ENCODE measurements at regions not wholly inside any gene's neighbourhood (a gene's known extent, or its start where the extent isn't known, plus 50 kb on each side); places are given as distances from the start of the nearest gene placed in this dataset.

GRCh38 chr20:11362450-11362849 is 555.2 kb upstream of the BTBD3 start:
- no peak for DNase-seq (ENCODE audit: low spot score)
- intact Hi-C loops (cut with DNase I) = no loop called here
- ATAC-seq = no peak

DNA sequence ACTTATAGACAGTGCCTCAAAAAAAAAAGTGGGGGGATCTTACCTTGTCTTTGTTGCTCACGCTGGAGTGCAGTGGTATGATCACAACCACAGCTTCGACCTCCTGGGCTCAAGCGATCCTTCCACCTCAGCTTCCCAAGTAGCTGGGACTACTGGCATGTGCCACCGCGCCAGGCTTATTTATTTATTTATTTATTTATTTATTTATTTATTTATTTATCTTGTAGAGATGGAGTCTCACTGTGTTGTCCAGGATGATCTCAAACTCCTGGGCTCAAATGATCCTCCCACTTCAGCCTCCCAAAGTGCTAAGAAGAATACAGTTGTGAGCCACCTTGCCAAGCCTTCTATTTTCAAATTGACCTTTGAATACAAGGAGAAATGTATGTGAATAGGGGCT is 553.0 kb upstream of the BTBD3 start:
- intact Hi-C loops (cut with DNase I) = no loop called here
- ATAC-seq (no peak), DNase-seq (ENCODE audit: low spot score) (no peak)

DNA sequence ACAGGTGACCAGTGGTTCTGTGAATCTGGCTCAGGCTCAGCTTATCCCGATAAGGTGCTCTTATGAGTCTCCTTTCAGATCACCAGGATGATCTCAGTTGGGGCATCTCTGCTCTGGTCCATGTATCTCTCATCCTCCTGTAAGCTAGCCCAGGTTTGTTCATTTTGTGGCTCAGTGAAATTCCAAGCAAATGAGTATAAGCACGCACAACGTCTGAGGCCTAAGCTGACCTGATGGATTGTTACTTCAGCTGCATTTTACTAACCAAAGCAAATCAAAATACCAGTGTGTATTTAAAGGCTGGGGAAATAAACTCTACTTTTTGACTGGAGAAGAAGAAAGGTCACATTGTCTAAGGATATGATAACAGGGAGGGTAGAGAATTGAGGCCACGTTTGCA is 551.0 kb upstream of the BTBD3 start:
- intact Hi-C loops (cut with DNase I) = no loop called here
- ATAC-seq = peak; percentile 36

GRCh38 chr20:11368499-11368898 is 549.2 kb upstream of the BTBD3 start:
- intact Hi-C loops (cut with DNase I) = no loop called here
- ATAC-seq (no peak), DNase-seq (ENCODE audit: low spot score) (no peak)

More for the DNA sequence above, 551.0 kb upstream of the BTBD3 start:
- DNase-seq (ENCODE audit: low spot score) = no peak

DNA sequence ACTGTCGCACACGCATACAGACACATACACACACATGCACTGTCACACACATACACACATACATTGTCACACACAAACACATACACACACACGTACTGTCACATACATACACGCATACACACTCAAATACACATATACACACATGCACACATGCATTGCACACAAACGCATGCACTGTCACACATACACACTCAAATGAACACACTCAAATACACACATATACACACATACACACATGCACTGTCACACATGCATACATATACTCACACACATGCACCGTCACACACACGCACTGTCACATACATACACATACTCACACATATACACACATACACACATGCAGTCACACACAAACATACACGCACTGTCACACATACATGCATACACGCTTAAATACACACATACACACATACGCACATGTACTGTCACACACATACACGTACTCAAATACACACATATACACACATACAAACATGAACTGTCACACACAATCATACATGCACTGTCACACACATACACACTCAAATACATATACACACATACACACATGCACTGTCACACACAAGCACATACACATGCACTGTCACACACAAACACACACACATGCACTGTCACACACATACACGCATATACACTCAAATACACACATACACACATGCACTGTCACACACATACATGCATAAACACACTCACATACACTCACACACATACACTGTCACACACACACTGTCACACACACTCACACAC is 548.6 kb upstream of the BTBD3 start:
- intact Hi-C loops (cut with DNase I) = no loop called here
- ATAC-seq (no peak), DNase-seq (ENCODE audit: low spot score) (no peak)

DNA sequence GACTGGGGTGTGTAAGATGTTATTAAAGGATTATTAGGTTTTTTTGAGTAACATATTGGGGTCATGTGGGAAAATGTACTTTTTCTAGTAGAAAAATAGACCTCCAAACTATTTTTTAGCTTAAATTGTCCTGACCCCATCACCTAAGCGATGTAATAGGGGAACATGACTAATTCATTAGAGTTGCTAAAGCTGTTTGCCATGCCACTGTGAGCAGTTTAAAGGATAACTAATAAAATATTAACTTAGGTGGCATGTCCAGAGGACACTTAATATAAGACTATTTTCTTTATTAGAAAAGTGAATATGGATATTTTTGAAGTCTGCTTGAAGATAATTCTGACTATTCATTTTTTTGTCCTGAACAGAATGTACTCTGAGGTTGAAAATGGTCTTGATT is 545.9 kb upstream of the BTBD3 start:
- intact Hi-C loops (cut with DNase I) = no loop called here
- no peak for ATAC-seq
- DNase-seq (ENCODE audit: low spot score) = no peak

DNA sequence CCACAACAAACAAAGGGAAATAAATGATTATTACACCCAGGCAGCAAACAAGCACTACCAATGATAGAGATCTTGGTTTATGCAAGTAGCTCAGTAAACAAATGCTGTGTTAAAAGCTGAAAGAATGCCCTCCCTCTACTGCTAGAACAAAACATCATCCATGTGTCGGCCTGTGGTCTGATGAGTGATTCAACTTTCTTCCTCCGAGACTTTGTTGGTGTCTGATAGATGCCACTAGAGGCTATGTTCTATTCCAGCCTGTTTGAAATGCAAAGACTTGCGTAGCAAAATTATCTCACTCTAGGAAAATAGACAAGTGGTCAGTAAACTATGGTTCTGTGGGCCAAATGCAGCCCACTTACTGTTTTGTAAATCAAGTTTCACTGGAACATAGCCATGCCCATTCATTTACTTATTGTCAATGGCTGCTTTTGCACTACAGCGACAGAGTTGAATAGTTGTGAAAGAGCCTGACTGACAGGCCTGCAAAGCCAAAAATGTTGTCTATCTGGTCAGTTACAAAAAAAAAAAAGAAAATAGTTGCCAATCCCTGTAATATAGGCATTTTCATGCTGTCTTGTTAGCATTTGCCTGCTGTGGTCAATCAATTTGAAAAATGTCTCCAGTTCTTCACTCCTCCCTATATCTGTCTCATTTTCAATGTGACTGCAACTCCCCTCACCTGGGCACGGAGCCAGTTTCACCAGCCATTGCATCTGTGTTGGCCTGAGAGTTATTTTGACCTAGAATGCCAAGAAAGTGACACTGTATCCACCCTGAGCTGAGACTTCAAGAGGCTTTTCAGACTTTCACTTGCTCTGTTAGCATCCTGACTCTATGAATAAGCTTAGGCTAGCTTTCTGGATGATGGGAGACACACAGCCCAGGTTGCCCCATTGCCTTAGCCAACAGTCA is 544.6 kb upstream of the BTBD3 start:
- ATAC-seq (no peak), DNase-seq (ENCODE audit: low spot score) (no peak)
- intact Hi-C loops (cut with DNase I) = no loop called here

DNA sequence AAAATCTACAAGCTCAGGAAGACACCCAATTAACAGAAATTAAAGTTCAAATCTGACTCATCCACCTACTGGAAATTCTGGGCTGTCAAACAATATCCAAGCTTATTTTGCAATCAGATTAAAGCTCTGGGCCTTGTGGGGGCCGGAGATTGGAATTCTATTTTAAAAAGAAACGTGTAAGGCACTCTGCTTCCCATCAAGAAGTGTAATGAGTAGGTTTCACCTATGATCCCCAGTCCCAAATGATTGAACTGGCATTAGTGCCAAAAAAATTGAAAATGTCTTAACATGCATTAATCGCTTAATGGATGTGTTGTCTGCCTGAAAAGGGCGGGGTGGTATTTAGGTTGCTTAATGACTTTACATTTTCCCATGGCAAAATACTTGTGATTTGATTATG is 542.4 kb upstream of the BTBD3 start:
- DNase-seq (ENCODE audit: low spot score) (no peak), ATAC-seq (no peak)
- intact Hi-C loops (cut with DNase I) = no loop called here

- intact Hi-C loops (cut with DNase I) = no loop called here
- DNase-seq (ENCODE audit: low spot score) (no peak), ATAC-seq (no peak)
Observed at GRCh38 chr20:11375966-11376365, 541.7 kb upstream of the BTBD3 start.

- intact Hi-C loops (cut with DNase I) = no loop called here
- no peak for ATAC-seq
- DNase-seq (ENCODE audit: low spot score) = no peak
Observed at GRCh38 chr20:11376420-11376819, 541.3 kb upstream of the BTBD3 start.

- ATAC-seq = no peak
- no peak for DNase-seq (ENCODE audit: low spot score)
- intact Hi-C loops (cut with DNase I) = no loop called here
Observed at GRCh38 chr20:11376998-11377397, 540.7 kb upstream of the BTBD3 start.

- ATAC-seq = no peak
- intact Hi-C loops (cut with DNase I) = no loop called here
- DNase-seq (ENCODE audit: low spot score) = no peak
Observed at GRCh38 chr20:11377761-11378160, 539.9 kb upstream of the BTBD3 start.

DNA sequence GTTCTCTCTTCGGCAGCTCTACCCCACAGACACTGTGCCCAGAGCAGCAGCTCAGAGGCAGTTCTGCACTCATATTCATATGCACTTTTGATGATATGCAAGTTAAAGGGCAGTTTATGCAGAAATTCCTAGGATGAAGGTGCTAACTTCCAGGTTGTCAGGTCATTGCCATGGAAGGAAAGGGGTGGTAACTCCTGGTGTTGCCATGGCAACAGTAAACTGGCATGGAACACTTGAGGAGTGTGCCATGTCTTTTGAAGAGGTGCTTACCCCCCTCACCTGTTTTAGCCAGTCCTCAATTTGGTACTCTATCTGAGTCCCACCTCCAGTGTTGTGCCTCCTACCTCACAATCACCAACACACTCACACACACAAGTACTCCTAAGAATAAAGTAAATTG is 539.4 kb upstream of the BTBD3 start:
- DNase-seq (ENCODE audit: low spot score) (no peak), ATAC-seq (no peak)
- intact Hi-C loops (cut with DNase I) = no loop called here

GRCh38 chr20:11379257-11380011 is 538.3 kb upstream of the BTBD3 start:
- intact Hi-C loops (cut with DNase I) = no loop called here
- no peak for ATAC-seq
- no peak for DNase-seq (ENCODE audit: low spot score)

DNA sequence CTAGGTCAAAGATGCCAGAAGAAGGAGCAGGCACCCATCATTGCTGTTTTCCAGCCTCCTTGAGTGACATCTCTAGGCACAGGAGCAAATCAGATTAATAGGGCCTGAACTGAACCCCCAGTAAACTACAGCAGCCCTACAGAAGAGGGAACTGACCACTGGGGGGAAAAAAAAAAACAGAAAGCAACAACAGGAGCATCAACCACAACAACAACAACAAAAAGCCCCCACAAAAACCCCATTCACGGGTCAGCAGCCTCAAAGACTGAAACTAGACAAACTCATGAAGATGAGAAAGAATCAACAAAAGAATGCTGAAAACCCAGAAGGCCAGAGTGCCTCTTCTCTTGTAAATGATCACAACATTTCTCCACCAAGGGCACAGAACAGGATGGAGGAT is 537.4 kb upstream of the BTBD3 start:
- intact Hi-C loops (cut with DNase I) = no loop called here
- ATAC-seq (no peak), DNase-seq (ENCODE audit: low spot score) (no peak)

DNA sequence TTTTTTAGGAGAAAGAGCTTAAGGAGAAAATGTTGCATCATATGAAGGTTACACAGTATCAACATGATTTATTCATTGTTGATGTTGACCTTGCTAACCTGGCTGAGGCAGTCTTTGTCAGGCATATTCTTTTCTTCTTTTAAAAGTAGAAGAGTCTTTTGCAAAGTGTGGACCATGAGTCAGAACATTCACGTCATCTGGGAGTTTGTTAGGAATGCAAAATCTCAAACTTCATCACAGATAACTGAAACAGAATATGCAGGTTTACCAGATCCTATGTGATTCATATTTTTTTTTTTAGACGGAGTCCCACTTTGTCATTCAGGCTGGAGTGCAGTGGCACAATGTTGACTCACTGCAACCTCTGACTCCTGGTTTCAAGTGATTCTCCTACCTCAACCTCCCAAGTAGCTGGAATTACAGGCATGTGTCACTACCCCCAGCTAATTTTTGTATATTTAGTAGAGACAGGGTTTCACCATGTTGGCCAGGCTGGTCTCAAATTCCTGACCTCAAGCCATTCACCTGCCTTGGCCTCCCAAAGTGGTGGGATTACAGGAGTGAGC is 530.4 kb upstream of the BTBD3 start:
- intact Hi-C loops (cut with DNase I) = no loop called here
- DNase-seq (ENCODE audit: low spot score) (no peak), ATAC-seq (no peak)

DNA sequence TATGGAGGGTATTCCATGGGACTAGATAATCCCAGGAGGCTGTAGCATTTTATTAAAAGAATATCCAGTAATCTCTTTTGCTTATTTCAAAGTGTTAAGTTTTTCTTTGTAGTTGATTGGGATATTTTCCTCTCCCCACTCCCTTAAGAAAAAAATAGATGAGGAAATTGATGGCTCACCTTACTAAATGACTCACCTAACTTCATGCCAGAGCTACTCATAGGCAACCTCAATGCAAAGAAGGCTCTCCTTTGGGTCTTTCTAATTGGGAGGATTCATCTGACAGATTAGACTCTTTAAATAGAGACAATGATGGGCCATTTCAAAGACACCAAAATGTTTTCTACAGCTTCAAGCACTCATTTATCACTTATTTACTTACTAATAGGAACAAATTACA is 528.5 kb upstream of the BTBD3 start:
- ATAC-seq = no peak
- no peak for DNase-seq (ENCODE audit: low spot score)
- intact Hi-C loops (cut with DNase I) = no loop called here

GRCh38 chr20:11391591-11391990 is 526.1 kb upstream of the BTBD3 start:
- intact Hi-C loops (cut with DNase I) = no loop called here
- no peak for ATAC-seq
- no peak for DNase-seq (ENCODE audit: low spot score)

- no peak for ATAC-seq
Observed at GRCh38 chr20:11394145-11394833, 523.4 kb upstream of the BTBD3 start.

More at GRCh38 chr20:11394145-11394833, 523.4 kb upstream of the BTBD3 start:
- DNase-seq (ENCODE audit: low spot score) = no peak
- intact Hi-C loops (cut with DNase I) = no loop called here
